HPDE6-E6E7 (cell line): ENCODE measurements at regions not wholly inside any gene's neighbourhood (a gene's known extent, or its start where the extent isn't known, plus 50 kb on each side); places are given as distances from the start of the nearest gene placed in this dataset.
"Not testable (repeated sequence)": the region's sequence is repeated elsewhere in the genome, so short reads cannot be mapped to it uniquely, and the experiment has no call there.

Experiments
- DNase-seq: peaks from one replicate; pipeline ENCODE4 v3.0.0; 2011; ENCODE audit warnings: missing footprints; ENCODE audit errors: extremely low spot score

DNA sequence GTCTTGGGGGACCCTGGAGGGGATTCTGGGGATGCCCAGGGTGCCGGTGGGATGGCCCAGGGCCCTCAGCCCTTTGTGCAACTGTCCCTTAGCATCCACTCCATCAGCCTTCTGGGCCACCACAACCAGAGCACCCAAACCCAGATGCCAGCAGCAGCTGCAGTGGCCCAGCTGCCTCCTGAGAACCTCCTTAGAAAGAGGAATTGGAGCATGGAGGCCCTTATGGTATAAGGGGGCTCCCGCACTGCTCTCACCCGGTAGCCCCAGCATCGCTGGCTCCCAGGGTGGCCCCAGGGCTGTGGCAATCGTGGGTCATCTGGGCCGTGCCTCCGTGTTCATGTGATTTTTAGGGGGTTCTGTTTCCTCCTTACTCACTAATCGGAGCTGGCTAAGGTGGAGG lies 463.3 kb downstream of the ICE1 start:
- DNase-seq = no peak

DNA sequence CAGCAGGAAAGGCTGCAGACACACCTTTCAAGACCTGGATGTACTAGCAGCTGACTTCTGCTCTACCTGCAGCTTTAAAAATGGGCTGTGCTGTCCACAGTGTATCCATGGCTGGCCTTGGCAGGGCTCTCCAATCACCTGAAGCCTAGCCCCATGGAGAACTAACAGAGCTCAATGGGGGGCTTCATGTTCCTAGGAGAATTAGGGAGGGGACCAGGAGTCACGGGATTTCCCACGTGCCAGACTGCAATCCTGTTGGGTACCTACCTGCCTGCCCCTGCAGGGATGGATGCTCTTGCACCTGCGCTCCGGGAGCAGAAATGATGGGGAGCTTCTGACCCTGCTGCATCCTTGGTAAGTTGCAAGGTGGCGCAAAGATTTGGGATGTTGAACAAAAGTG lies 462.1 kb downstream of the ICE1 start:
- DNase-seq = no peak

DNA sequence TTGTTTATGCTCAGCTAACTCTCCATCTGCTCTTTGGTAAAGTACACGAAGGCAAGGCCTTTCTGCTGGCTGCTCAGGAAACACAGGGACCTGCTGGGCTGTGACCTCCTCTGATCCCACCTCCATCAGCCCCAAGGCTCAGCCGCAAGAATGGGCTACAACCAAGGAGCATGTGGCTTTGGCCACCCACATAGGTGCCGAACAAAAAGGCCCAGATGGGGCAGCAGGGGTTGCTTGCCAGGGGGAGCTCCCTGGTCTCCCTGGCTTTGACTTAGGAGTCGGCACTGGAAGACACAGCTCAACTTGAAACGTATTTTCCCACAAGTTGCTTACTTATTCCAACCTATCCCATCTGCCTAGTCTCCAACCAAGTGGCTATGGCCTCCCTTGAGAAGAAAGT lies 461.1 kb downstream of the ICE1 start:
- DNase-seq = no peak

DNA sequence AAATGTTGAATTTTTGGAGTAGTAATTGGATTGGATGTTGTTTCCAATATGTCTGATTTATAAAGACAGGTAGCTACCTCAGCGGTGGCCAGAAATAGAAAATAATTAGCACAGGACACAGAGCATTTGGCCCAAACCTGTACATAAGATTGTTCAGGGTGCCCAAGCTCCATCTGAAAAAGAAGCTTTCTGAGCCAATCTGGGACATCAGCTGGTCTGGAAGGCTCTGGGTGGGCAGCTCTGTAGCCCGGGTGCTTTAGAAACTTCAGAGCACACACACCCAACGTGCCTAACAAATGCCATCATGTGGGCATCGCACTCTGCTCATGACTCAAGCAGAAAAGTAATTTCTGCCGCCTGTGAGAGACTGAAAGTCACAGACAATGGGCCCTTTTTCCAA lies 460.7 kb downstream of the ICE1 start:
- DNase-seq = no peak

DNA sequence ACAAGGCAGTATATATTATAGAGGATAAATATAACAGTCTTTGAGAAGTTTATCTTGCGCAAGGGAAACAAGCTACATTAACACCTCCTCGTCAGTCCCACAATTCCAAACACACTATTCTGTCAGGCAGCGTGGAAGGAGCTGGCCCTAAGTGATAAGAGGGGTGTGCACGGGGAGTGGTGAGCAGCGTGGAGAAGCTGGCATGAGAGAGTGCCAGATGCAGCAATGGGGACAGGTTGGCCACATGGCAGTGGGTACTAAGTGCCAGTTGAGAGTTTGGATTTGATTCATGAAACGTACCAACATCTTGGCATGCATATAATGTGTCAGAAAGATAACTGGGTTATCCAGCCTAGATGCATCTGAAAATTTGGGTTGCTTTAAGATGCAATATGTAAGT lies 460.2 kb downstream of the ICE1 start:
- no peak for DNase-seq

DNA sequence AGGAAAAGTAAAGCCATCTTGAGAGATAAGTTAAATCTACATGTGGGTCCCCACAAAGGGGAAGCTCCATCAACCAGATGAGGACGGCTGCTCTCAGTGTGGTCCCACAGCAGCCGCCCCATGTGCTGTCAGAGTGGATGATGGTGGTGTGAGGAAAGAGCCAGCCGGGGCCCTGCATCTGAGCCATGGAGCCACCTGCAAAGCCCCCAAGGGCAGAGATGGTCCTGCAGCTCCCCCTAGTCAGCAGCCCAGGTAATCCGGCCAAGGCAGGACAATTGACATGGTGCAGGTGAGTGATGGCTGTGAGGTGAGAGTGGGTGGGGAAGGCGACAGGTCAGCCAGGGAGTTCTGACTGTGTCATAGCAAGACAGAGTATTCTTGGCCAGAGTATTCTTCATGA lies 458.8 kb downstream of the ICE1 start:
- DNase-seq = no peak

DNA sequence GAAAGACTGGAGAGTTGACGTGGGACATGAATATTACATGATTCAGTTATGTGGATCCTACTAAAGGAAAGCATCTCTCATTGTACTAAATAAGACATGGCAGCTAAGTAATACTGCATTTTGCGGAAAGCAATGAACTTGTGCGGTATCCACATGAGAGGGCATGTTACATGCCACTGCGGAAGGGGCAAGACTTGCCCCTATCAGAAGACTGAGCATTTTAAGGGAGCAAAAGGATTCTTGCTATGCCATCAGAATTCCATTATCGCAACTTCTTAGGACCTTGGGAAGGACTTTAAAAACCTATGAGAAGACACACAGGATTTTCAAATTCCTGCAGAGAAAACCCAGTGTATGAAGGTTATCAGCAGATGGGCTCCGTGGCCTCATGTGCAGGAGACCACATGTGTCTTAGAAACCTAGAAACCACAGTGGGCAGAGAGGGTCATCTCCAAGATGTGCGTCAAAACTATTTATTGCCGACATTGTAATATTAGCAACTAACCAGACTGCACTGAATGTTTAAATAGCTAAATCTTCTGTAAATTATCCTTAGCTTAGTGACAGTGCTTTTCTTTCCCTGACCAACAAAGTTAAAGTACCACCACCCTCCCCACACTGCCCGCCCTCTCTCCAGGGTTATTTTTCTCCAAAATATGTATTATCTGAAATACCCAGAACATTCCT lies 457.7 kb downstream of the ICE1 start:
- no peak for DNase-seq

DNA sequence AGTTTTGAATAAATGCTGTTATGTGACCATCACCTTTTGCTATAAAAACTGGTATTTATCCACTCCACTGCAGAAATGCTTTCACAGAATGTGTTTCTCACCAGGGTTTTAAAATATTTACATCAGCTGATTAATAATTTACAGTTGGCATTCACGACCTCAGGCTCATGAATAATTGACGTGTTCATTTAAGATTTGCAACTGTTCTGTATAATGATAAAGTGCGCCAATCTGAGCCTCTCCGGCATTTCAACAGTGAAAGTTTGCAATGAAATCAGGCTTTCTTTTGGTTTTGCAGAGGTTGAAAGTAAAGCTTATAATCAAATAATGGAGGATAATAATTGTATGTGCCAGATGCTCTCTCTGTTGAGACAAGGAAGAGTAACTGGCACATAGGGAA lies 434.9 kb downstream of the ICE1 start:
- no peak for DNase-seq

DNA sequence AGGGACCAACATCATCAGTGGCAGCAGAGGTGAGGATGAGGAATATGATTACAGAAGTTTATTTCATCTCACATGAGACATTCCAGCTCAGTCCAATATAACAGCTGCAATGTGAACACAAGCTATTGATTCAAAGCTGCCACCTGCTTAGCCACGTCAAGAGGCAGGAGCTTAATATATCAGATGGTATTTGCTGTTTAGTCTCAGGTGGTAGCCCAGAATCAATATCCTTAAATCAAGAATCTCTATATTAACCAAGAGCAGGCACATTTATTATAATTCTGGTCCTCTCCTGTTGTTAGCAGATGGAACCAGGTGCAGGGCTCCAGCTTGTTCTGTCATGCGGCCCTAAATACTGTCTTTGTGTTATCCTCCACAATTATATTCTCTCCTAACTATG lies 431.6 kb downstream of the ICE1 start:
- DNase-seq = no peak

DNA sequence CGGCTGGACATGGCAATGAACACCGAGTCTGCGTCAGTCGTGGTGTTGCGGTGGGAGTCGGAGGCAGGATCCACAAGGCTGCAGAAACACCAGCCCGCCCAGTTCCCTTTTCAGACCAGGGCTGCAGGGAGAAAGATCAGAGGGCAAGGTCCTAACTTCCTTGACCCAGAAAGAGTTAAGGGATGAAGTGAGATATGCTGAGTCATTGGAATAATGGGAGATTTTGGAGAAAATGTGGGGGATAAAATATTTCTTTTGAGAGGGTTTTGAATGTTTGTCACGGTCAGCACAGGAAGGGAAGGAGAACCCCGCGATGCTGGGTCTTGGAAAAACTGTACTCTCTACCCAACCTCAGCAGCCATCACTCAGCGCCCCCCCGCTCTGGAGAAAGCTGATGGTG lies 416.0 kb downstream of the ICE1 start:
- no peak for DNase-seq

DNA sequence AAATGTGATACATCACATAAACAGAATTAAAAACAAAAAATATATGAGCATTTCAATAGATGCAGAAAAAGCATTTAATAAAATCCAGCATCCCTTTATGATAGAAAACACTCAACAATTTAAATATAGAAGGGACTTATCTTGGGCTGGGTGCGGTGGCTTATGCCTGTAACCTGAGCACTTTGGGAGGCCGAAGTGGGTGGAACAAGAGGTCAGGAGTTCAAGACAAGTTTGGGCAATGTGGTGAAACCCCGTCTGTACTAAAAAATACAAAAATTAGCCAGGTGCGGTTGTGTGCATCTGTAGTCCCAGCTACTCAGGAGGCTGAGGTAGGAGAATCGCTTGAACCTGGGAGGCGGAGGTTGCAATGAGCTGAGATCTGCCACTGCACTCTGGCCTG lies 409.1 kb downstream of the ICE1 start:
- not testable (repeated sequence) for DNase-seq

DNA sequence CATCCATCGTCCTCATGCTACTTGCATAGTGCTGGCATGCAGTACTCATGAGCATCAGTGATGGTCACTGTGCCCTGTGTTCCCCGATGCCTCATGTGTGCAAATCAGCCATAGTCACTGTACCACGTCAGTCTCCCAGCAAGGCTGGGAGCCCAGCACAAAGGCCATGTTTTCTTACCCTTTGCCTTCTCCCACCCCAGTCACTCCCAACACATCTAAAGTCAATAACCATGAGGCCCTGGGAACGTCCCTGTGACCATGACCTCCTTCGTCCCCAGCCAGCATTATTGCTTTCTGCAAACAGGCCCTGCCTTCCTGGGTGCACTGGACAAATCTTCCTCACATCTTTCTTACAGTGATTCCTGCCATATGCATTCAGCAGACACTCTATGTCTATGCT lies 406.1 kb downstream of the ICE1 start:
- DNase-seq = no peak

DNA sequence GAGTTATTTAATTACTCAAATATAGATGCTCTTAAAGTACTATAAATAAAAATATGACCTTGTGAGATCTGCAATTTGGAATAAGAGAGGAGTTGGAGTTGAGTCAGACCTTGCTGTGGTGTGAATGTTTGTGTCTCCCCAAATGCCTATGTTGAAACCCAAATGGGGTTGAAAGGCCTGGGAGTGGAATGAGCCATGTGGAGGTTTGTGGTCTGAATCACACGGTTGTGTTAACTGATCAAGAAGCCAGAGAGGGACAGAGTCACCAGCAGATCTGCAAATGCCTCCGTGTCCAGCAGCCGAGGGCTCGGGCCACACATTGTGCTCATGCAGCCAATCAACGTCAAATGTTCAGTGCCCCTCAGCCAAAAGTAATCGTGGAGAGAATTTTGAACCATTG lies 404.4 kb downstream of the ICE1 start:
- no peak for DNase-seq

DNA sequence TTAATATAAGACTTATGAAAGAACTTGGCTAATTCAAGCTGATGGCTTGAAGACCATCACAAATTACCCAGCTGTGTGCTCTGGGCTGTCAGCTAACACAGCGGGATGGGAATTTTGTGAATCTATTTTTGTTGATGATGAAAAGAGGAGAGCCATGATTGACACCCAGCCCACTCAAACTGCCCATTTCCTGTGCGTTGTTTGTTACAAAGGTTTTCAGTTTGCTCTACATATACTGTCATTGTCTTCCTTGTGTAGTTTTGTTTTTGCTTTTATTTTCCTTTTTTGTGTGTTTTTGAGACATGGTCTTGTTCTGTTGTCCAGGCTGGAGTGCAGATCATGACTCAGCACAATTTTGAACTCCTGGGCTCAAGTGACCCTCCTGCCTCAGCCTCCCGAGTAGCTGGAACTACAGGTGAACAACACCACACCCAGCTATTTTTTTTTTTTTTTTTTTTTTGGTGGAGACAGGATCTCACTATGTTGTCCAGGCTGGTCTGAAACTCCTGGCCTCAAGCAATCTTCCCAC lies 400.3 kb downstream of the ICE1 start:
- no peak for DNase-seq

DNA sequence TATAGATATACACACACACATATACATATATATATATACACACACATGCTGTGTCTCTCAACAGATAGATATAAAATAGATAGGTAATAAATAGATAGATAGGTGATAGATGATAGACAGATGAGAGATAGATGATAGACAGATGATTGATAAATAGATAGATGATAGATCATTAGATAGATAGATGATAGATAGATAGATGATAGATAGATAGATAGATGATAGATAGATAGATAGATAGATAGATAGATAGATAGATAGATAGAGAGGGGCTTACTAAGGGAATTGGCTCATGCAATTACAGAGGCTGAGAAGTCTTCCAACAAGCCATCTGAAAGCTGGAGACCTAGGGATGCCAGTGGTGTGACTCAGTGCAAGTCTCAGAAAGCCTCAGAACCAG lies 394.5 kb downstream of the ICE1 start:
- DNase-seq = no peak

DNA sequence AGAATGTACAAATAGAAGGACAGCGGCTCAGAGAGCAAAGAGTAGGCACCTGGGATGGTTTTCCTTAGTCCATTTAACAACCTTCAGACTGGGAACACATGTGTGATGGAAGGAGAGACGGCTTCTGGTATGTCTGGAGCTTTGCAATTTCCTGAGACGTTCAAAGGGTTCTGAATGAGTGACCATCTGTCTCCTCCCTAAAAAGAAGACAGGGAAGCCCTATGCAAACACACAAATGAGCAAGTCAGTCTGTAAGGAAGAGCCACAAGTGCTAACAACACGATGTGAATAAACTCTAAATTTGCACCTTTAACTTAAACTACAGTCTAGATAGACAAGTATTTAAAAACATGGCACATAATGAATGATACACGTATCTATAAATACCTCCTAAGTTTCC lies 391.0 kb downstream of the ICE1 start:
- DNase-seq = no peak

DNA sequence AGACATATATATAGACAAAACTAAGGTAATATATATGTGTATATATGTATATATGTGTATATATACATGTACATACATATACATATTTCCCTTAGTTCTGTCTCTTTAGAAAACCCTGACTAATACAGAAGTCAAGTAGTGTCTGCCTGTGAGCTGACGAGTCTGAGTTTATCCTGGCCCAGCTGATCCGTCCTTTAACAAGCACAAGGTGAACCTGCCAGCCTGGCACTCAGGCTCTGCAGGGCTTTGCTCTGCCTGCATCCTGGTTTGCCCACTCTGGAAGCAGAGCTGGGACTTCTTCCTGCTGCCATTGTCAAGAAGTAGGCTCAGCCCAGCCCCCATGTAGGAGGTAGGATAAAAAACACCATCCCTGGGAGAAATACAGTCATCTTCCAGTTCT lies 388.0 kb downstream of the ICE1 start:
- no peak for DNase-seq

DNA sequence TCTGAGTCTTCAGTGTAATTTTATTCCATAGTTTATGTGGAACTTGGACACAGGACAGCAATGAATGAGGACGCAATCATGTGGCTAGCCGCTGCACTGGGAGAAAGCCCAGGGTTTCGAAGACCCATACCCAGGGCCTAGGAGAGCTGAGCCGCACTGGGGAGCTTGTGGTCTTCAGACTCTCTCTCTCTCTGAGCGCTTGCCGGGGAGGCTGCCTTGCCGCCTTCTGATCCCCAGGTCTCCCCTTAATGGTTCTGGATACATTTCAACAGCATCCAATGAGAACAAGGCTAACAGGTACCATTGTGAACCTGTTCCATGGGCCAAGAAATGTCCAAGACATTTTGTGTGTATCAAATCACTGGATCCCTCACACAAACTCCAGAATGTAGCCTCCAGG lies 383.4 kb downstream of the ICE1 start:
- no peak for DNase-seq

DNA sequence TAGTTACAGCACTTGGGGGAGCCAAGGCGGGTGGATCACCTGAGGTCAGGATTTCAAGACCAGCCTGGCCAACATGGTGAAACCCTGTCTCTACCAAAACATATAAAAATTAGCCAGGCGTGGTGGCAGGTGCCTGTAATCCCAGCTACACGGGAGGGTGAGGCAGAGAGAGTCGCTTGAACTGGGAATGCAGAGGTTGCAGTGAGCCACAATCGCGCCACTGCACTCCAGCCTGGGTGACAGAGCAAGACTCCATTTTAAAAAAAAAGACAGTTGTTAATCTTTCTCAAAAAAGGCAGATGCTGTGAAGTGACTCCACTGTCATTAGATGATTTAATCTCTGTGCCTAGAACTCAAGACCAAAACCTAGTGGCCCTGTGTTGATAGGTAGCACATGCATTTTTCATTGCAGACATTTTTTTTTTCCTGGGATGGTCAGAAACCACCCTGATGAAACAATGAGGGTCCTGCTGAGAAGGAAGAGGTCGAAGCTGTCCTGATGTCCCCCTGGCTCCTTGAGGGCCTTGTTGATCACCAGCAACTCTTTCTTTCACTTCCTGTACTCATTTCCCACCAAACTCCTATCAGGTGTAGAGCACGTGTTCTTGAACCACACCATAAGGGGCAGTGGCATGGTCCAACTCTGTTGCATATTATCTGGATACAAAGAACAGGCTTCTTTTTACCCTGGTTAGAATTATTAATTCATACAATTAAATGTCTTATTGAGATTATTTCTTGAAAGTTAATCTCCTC lies 382.2 kb downstream of the ICE1 start:
- DNase-seq = no peak

DNA sequence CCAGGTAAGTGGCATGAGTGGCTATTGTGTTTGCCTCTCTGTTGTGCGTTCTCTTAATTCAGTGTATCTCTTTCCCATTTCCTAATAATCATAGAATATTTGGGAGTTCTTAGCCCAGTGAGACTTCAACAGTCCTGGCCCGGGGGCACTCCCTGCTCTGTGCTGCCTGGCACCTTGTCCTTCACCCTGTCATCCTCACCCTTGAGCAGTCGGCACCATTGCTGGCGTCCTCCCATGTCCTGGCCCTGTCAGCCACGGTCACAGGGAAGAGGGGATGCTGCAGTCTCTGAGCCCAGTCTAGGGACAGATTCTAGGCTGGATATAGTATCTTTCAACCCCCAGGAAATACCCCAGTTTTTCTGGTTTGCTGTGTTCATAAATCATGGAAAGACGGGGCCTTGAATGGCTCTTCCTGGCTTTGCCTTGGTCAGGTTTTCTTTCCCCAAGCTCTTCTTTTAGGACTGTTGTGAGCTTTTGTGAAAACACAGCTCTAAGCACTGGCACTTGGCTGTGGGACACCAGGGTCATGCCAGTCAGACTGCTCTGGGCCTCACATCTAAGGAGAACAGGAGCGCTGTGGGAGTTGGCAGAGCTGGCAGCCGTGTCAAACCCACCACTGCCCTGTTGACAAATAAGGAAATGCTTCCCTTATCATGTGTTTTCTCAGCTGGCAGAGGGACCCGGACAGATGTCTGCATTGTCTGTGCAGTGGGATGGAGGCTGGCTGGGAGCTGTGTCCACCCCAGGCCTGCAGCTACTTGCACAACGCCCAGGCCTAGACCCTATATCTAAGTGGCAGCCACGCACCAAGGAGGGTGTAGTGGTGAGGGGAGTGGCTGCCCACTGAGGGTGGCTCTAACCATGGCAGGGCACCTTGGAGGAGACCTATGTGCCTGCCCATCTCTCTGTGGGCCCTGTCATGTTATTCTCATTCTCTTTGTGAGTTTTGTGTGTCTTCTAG lies 378.6 kb downstream of the ICE1 start:
- DNase-seq = no peak

DNA sequence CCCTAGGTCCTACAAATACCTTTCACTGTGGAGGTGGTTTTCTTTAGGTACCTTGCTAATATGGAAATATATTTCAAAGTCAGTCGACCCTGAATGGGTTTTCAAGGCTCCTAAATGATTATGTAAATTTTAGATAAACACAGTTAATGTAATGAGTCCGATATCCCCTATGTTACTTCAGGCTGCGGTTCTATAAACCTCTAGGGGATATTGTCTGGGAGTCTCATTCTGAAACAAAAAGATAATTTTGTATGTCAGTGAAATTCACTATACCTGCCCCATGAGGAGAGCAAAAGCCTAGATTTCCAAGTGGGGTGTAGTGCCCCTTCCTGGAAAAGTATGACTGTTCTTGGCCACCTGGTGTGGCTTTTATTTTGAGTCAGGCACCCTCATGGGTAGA lies 377.3 kb downstream of the ICE1 start:
- no peak for DNase-seq

DNA sequence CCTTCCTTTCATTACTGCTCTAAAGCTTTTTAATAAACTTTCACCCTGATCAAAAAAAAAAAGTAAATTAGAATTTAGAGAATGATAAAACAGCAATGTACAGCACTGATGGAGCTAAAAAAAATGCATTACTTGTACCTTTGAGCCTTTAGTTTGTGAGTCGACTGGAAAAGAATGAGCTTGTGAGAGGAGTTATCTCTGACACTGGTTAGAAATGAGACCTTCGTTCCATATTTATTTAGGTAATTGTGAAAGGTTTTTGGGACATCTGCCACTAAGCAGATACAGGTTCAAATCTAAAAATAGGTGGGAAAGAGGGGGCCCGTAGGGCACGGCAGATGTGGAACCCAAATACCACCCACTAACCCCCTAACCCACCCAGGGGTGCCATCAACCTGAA lies 376.8 kb downstream of the ICE1 start:
- DNase-seq = no peak
